GM12878 (cell line): ENCODE measurements at regions not wholly inside any gene's neighbourhood (a gene's known extent, or its start where the extent isn't known, plus 50 kb on each side); places are given as distances from the start of the nearest gene placed in this dataset.

Experiments
- NR2C1 ChIP-seq: fragments of 450-650 bp; IDR thresholded peaks from 2 replicates; pipeline ENCODE4 v1.6.1; 2017; ENCODE audit warnings: antibody characterized with exemption, mild to moderate bottlenecking, moderate library complexity
- SMC3 ChIP-seq: IDR thresholded peaks from 2 replicates; pipeline ENCODE4 v1.6.1; 2011; ENCODE audit warnings: low read length, improper control_type of control experiment, borderline replicate concordance

- no peak for TF ChIP-seq NR2C1
- no peak for TF ChIP-seq SMC3
These were observed 386.2 kb downstream of the RSL24D1 start for GRCh38 chr15:54810496-54810895.
